H1 (cell line): ENCODE measurements at regions not wholly inside any gene's neighbourhood (a gene's known extent, or its start where the extent isn't known, plus 50 kb on each side); places are given as distances from the start of the nearest gene placed in this dataset.

Source experiments
- CTCF ChIA-PET: fragments of 300-600 bp; sonication (Branson Sonifier 250); formaldehyde crosslinking; loops from one replicate; lab custom pipeline; 2021; ENCODE audit not compliant: partially characterized antibody; lab: Charles Lee
- POLR2A ChIA-PET: fragments of 300-600 bp; sonication (Branson Sonifier 250); formaldehyde crosslinking; loops from one replicate; lab custom pipeline; 2021; ENCODE audit warnings: inconsistent platforms; ENCODE audit not compliant: partially characterized antibody; lab: Charles Lee
- DNase-seq, 2 experiments: peaks; one replicate each; pipeline versions ENCODE4 v3.0.0 to v3.0.0-alpha.2; 2010 to 2022; ENCODE audit warnings: low spot score in 2 of 2, low read depth in 1 of 2, mixed read lengths in 1 of 2
- FAIRE-seq: peaks from 2 replicates; lab custom pipeline; 2011; peaks lifted over from hg19 to GRCh38; lab: Jason Lieb, UNC
- H2AFZ ChIP-seq: 2 replicates; pipeline ENCODE4 v1.8.1; 2012; ENCODE audit warnings: low read length, inconsistent platforms
- H2AK5ac ChIP-seq: 2 replicates; pipeline ENCODE4 v1.6.1; 2013; ENCODE audit warnings: low read depth, low read length
- H2BK120ac ChIP-seq: replicated peaks from 2 replicates; pipeline ENCODE3; 2013; ENCODE audit warnings: low read depth, low read length, inconsistent platforms
- H2BK12ac ChIP-seq: 2 replicates; pipeline ENCODE4 v1.6.1; 2013; ENCODE audit warnings: low read depth, low read length
- H2BK15ac ChIP-seq: 2 replicates; pipeline ENCODE4 v1.6.1; 2013; ENCODE audit warnings: low read length
- H2BK20ac ChIP-seq: 2 replicates; pipeline ENCODE4 v1.6.1; 2013; ENCODE audit warnings: low read length
- H2BK5ac ChIP-seq: 2 replicates; pipeline ENCODE4 v1.6.1; 2013; ENCODE audit warnings: low read depth, low read length
- H3K14ac ChIP-seq: 2 replicates; pipeline ENCODE4 v1.6.1; 2013; ENCODE audit warnings: inconsistent platforms; ENCODE audit not compliant: insufficient read length
- H3K18ac ChIP-seq: 2 replicates; pipeline ENCODE4 v1.6.1; 2013; ENCODE audit warnings: low read length; ENCODE audit errors: extremely low read depth
- H3K23ac ChIP-seq: 2 replicates; pipeline ENCODE4 v1.6.1; 2013; ENCODE audit warnings: inconsistent platforms; ENCODE audit not compliant: insufficient read length
- H3K23me2 ChIP-seq: 2 replicates; pipeline ENCODE4 v1.6.1; 2013; ENCODE audit warnings: low read depth, low read length
- H3K27ac ChIP-seq: 2 replicates; pipeline ENCODE4 v1.6.1; 2011; ENCODE audit warnings: low read depth, low read length, inconsistent platforms
- H3K27me3 ChIP-seq, 4 experiments: replicated peaks in 1 of 4; 1 replicate in 1 of 4; 2 replicates in 3 of 4; pipeline versions ENCODE4 v1.6.1 to v1.8.1; 2011 to 2013; ENCODE audit warnings: low read length in 3 of 4, mild to moderate bottlenecking in 3 of 4, inconsistent platforms in 2 of 4, mixed read lengths in 2 of 4, moderate library complexity in 1 of 4; ENCODE audit not compliant: control insufficient read depth in 3 of 4, insufficient read depth in 3 of 4; ENCODE audit errors: extremely low read depth in 1 of 4
- H3K36me3 ChIP-seq, 4 experiments: 2 replicates each; pipeline versions ENCODE4 v1.6.1 to v1.8.1; 2011 to 2013; ENCODE audit warnings: mild to moderate bottlenecking in 4 of 4, low read length in 3 of 4, moderate library complexity in 2 of 4, control low read depth in 1 of 4, inconsistent platforms in 1 of 4; ENCODE audit not compliant: insufficient read depth in 4 of 4, control insufficient read depth in 2 of 4
- H3K4ac ChIP-seq: replicated peaks from 2 replicates; pipeline ENCODE3; 2013; ENCODE audit warnings: low read length, low read depth, mixed read lengths, inconsistent platforms; ENCODE audit not compliant: insufficient read length
- H3K4me1 ChIP-seq, 4 experiments: replicated peaks in 1 of 4; 1 replicate in 1 of 4; 2 replicates in 3 of 4; pipeline versions ENCODE4 v1.6.1 to v1.8.1; 2011 to 2013; ENCODE audit warnings: low read length in 3 of 4, inconsistent platforms in 2 of 4, mixed read lengths in 1 of 4; ENCODE audit not compliant: insufficient read depth in 4 of 4, control insufficient read depth in 3 of 4
- H3K4me2 ChIP-seq, 2 experiments: 2 replicates each; pipeline versions ENCODE4 v1.6.1 to v1.8.1; 2011 to 2013; ENCODE audit warnings: low read depth in 2 of 2, low read length in 2 of 2, control low read depth in 1 of 2, inconsistent platforms in 1 of 2, mild to moderate bottlenecking in 1 of 2; ENCODE audit not compliant: insufficient read depth in 1 of 2
- H3K4me3 ChIP-seq, 4 experiments: fragments of 200-600, 300-600 bp in 1 of 4; sonication (generic), shearing (Covaris generic), sonication (Bioruptor Twin) in 1 of 4; 2 replicates each; pipeline versions ENCODE4 v1.5.1 to v1.8.1; 2011 to 2016; ENCODE audit warnings: low read length in 4 of 4, low read depth in 3 of 4, control low read depth in 2 of 4, inconsistent platforms in 2 of 4, mild to moderate bottlenecking in 2 of 4, mixed read lengths in 1 of 4, moderate library complexity in 1 of 4; ENCODE audit not compliant: insufficient read depth in 2 of 4; ENCODE audit errors: extremely low read depth in 1 of 4
- H3K56ac ChIP-seq: replicated peaks from 2 replicates; pipeline ENCODE3; 2013; ENCODE audit warnings: low read depth, mild to moderate bottlenecking, mixed read lengths, low read length, inconsistent platforms; ENCODE audit not compliant: insufficient read length
- H3K79me1 ChIP-seq: 2 replicates; pipeline ENCODE4 v1.6.1; 2013; ENCODE audit warnings: low read depth, low read length, control low read depth
- H3K79me2 ChIP-seq, 2 experiments: 2 replicates each; pipeline versions ENCODE4 v1.6.1 to v1.8.1; 2012 to 2013; ENCODE audit warnings: low read length in 2 of 2, mild to moderate bottlenecking in 2 of 2, inconsistent platforms in 1 of 2; ENCODE audit not compliant: insufficient read depth in 2 of 2, control insufficient read depth in 1 of 2
- H3K9ac ChIP-seq, 4 experiments: replicated peaks in 1 of 4; 1 replicate in 1 of 4; 2 replicates in 3 of 4; pipeline versions ENCODE4 v1.6.1 to v1.8.1; 2011 to 2013; ENCODE audit warnings: low read depth in 3 of 4, low read length in 3 of 4, control low read depth in 2 of 4, mild to moderate bottlenecking in 2 of 4, moderate library complexity in 2 of 4, inconsistent platforms in 1 of 4; ENCODE audit errors: extremely low read depth in 1 of 4
- H3K9me3 ChIP-seq, 2 experiments: 2 replicates each; pipeline versions ENCODE4 v1.6.1 to v1.8.1; 2012 to 2013; ENCODE audit warnings: mild to moderate bottlenecking in 2 of 2, moderate library complexity in 2 of 2, control low read depth in 1 of 2, inconsistent platforms in 1 of 2, low read depth in 1 of 2, low read length in 1 of 2, mixed read lengths in 1 of 2; ENCODE audit not compliant: insufficient read depth in 2 of 2
- H4K20me1 ChIP-seq, 2 experiments: replicated peaks in 1 of 2; 2 replicates each; pipeline versions ENCODE3 to v1.8.1; 2011 to 2013; ENCODE audit warnings: inconsistent platforms in 2 of 2, low read length in 2 of 2, mild to moderate bottlenecking in 1 of 2; ENCODE audit not compliant: insufficient read depth in 2 of 2, control insufficient read depth in 1 of 2
- H4K5ac ChIP-seq: 2 replicates; pipeline ENCODE4 v1.6.1; 2013; ENCODE audit warnings: low read length, low read depth, mixed read lengths, inconsistent platforms; ENCODE audit not compliant: insufficient read length
- H4K8ac ChIP-seq: 2 replicates; pipeline ENCODE4 v1.8.0; 2013; ENCODE audit warnings: mild to moderate bottlenecking, moderate library complexity, low read length, inconsistent platforms; ENCODE audit not compliant: insufficient read depth; ENCODE audit errors: extremely low read depth
- H4K91ac ChIP-seq: replicated peaks from 2 replicates; pipeline ENCODE3; 2013; ENCODE audit warnings: low read length, mixed read lengths, inconsistent platforms; ENCODE audit not compliant: insufficient read length
- CREB1 ChIP-seq: IDR thresholded peaks from 2 replicates; pipeline ENCODE4 v1.6.1; 2012; ENCODE audit warnings: inconsistent platforms
- EZH2 ChIP-seq: fragments of 200-600 bp; sonication (generic); IDR thresholded peaks from 2 replicates; pipeline ENCODE4 v1.7.1; 2012; ENCODE audit warnings: low read depth, mild to moderate bottlenecking, moderate library complexity, low read length, inconsistent platforms; ENCODE audit not compliant: severe bottlenecking
- FOSL1 ChIP-seq: IDR thresholded peaks from 2 replicates; pipeline ENCODE4 v1.6.1; 2011; ENCODE audit warnings: mild to moderate bottlenecking, low read depth, low read length, moderate library complexity; ENCODE audit not compliant: insufficient read depth
- GTF2F1 ChIP-seq: IDR thresholded peaks from 2 replicates; pipeline ENCODE4 v1.6.1; 2012; ENCODE audit warnings: low read depth, low read length, improper control_type of control experiment, borderline replicate concordance
- JUN ChIP-seq: IDR thresholded peaks from 2 replicates; pipeline ENCODE4 v1.6.1; 2011; ENCODE audit warnings: low read depth, mild to moderate bottlenecking, improper control_type of control experiment, low read length
- KDM1A ChIP-seq: fragments of 200-600, 300-600 bp; sonication (generic); IDR thresholded peaks from 2 replicates; pipeline ENCODE4 v1.7.1; 2016; ENCODE audit warnings: mild to moderate bottlenecking, low read length, borderline replicate concordance
- NRF1 ChIP-seq: IDR thresholded peaks from 2 replicates; pipeline ENCODE4 v1.6.1; 2011; ENCODE audit warnings: mild to moderate bottlenecking, low read depth, low read length, improper control_type of control experiment
- SIX5 ChIP-seq: IDR thresholded peaks from 2 replicates; pipeline ENCODE4 v1.6.1; 2011; ENCODE audit warnings: mild to moderate bottlenecking, low read depth, low read length
- SP2 ChIP-seq: IDR thresholded peaks from 2 replicates; pipeline ENCODE4 v1.6.1; 2012; ENCODE audit warnings: mild to moderate bottlenecking, low read length, inconsistent platforms
- SP4 ChIP-seq: IDR thresholded peaks from 2 replicates; pipeline ENCODE4 v1.6.1; 2012; ENCODE audit warnings: low read length, inconsistent platforms
- TBP ChIP-seq: IDR thresholded peaks from 2 replicates; pipeline ENCODE4 v1.6.1; 2011; ENCODE audit warnings: low read depth, low read length, improper control_type of control experiment
- ZNF274 ChIP-seq: IDR thresholded peaks from 2 replicates; pipeline ENCODE4 v1.7.0; 2012; ENCODE audit warnings: low read length, borderline replicate concordance; ENCODE audit errors: extremely low read depth
- WGBS, 2 experiments: shearing (Covaris generic) in 1 of 2; methylation state at CpG; one replicate each; pipeline versions ENCODE4 v1.1.6 to v1.1.7; 2013 to 2015; ENCODE audit warnings: low lambda C conversion rate in 2 of 2, mixed read lengths in 2 of 2, inconsistent platforms in 1 of 2, low coverage in 1 of 2, missing lambda C conversion rate in 1 of 2; ENCODE audit not compliant: insufficient replicate concordance in 2 of 2, insufficient coverage in 1 of 2, insufficient read length in 1 of 2; ENCODE audit errors: extremely low coverage in 1 of 2, missing lambda C conversion rate in 1 of 2; 5-methylcytosine and 5-hydroxymethylcytosine counted together

DNA sequence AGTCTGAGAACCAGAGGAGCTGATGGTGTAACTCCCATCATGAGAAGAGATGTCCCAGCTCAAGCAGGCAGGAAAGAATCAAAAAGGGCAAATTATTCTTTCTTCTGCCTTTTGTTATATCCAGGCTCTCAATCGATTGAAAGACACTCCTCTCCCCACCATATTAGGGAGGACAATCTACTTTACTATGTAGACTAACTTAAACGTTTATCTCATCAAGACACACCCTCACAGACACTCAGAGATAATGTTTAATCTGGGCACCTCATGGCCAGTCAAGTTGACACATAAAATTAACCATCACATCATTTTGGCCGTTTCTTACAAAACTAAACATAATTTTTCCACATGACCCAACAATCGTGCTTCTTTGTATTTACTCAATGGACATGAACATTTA lies 534.3 kb upstream of the RORB start:
- no peaks in the 10 kb centered on the region for H3K36me3 ChIP-seq
- H2AFZ ChIP-seq = no peak overlapping the region
- no peak overlapping the region for H4K8ac ChIP-seq
- H4K91ac ChIP-seq = no peak overlapping the region
- ChIA-PET POLR2A (no interaction called here), CTCF (interaction anchor here (0.7 to 1.5 kb wide), 3 partner anchors 10 to 322 kb away, joined by 3 to 4 read pairs (median 4); no protein-coding TSS in a partner anchor)
- no peak overlapping the region for H3K4me3 ChIP-seq
- FAIRE-seq (no peak), DNase-seq (no peak)
- no peak overlapping the region for H3K4ac ChIP-seq
- H3K23me2 ChIP-seq = no peaks in the 10 kb centered on the region
- H4K5ac ChIP-seq = no peak overlapping the region
- H2BK5ac ChIP-seq = no peak overlapping the region
- H3K56ac ChIP-seq = no peak overlapping the region
- no peaks in the 10 kb centered on the region for H4K20me1 ChIP-seq
- H2BK12ac ChIP-seq = no peak overlapping the region
- no peak overlapping the region for H3K4me2 ChIP-seq
- no peak overlapping the region for H2BK20ac ChIP-seq
- H3K14ac ChIP-seq = no peak overlapping the region
- no peak overlapping the region for H3K27ac ChIP-seq
- H3K9me3 ChIP-seq = no peaks in the 10 kb centered on the region
- no peaks in the 10 kb centered on the region for H3K4me1 ChIP-seq
- H3K79me2 ChIP-seq = no peaks in the 10 kb centered on the region
- 86% methylated on average over 4 of the region's 4 CpGs; no CpG with 5 or more reads in 1 of the 2 experiments for WGBS, 2 experiments
- H3K23ac ChIP-seq = no peak overlapping the region
- H2BK120ac ChIP-seq = no peak overlapping the region
- TF ChIP-seq GTF2F1 (no peak), CREB1 (no peak), TBP (no peak), SP2 (no peak), EZH2 (no peak), SP4 (no peak), FOSL1 (no peak), SIX5 (no peak), KDM1A (no peak), ZNF274 (no peak), JUN (no peak), NRF1 (no peak)
- no peaks in the 10 kb centered on the region for H3K27me3 ChIP-seq
- no peak overlapping the region for H2AK5ac ChIP-seq
- no peaks in the 10 kb centered on the region for H3K79me1 ChIP-seq
- H3K9ac ChIP-seq = no peak overlapping the region
- H3K18ac ChIP-seq = no peak overlapping the region
- H2BK15ac ChIP-seq = no peak overlapping the region
